Kidney (tissue), 13 donors: ENCODE measurements at regions not wholly inside any gene's neighbourhood (a gene's known extent, or its start where the extent isn't known, plus 50 kb on each side); places are given as distances from the start of the nearest gene placed in this dataset.

Experiments
- DNase-seq, 5 donors: peaks; one replicate each; pipeline ENCODE4 v3.0.0-alpha.2; 2013 to 2020
- FAIRE-seq: peaks from 2 replicates; lab custom pipeline; 2012; peaks lifted over from hg19 to GRCh38; lab: Jason Lieb, UNC
- H3K27ac ChIP-seq, 2 donors: one replicate each; pipeline ENCODE4 v1.7.0; 2013; ENCODE audit warnings: low read depth in 2 of 2, low read length in 2 of 2, inconsistent platforms in 1 of 2
- H3K27me3 ChIP-seq: one replicate; pipeline ENCODE4 v1.7.1; 2013; ENCODE audit warnings: low read length, inconsistent platforms; ENCODE audit not compliant: control insufficient read depth, insufficient read depth
- H3K36me3 ChIP-seq, 3 donors: one replicate each; pipeline versions ENCODE4 v1.7.0 to v1.7.1; 2013; ENCODE audit warnings: low read length in 3 of 3, control low read depth in 1 of 3, inconsistent platforms in 1 of 3; ENCODE audit not compliant: insufficient read depth in 3 of 3, control insufficient read depth in 2 of 3
- H3K4me1 ChIP-seq, 3 donors: one replicate each; pipeline versions ENCODE4 v1.7.0 to v1.7.1; 2013; ENCODE audit warnings: low read length in 3 of 3, inconsistent platforms in 1 of 3, low read depth in 1 of 3; ENCODE audit not compliant: control insufficient read depth in 2 of 3, insufficient read depth in 2 of 3
- H3K4me3 ChIP-seq, 3 donors: one replicate each; pipeline versions ENCODE4 v1.7.0 to v1.8.1; 2013; ENCODE audit warnings: low read length in 3 of 3, control low read depth in 1 of 3, inconsistent platforms in 1 of 3
- H3K9ac ChIP-seq, 3 donors: one replicate each; pipeline versions ENCODE4 v1.7.0 to v1.7.1; 2013; ENCODE audit warnings: low read length in 3 of 3, control low read depth in 1 of 3, inconsistent platforms in 1 of 3
- H3K9me3 ChIP-seq, 3 donors: one replicate each; pipeline versions ENCODE4 v1.7.0 to v1.7.1; 2013; ENCODE audit warnings: low read length in 3 of 3, control low read depth in 1 of 3, inconsistent platforms in 1 of 3; ENCODE audit not compliant: control insufficient read depth in 2 of 3, insufficient read depth in 1 of 3
- intact Hi-C: fragments of 100-400 bp; cut with DNase I; formaldehyde crosslinking; loops from one replicate; pipeline ENCODE4 v1.11.1; 2022
- TF ChIP-seq, protein P1 (sequence below): IDR thresholded peaks from 3 replicates; pipeline ENCODE4 v1.5.1; 2012; ENCODE audit warnings: mild to moderate bottlenecking, moderate library complexity, borderline replicate concordance; ENCODE audit not compliant: insufficient read depth; ENCODE audit errors: extremely low read depth
- donor health status: control.
- donor health status: control.
- donor health status: control.
- donor health status: control.
- donor health status: control.
- donor health status: DM: yes; HTN: yes; CAD: no.
- donor health status: Normal renal cell carcinoma (clear cell type).

GRCh38 chr11:45369313-45369712 lies 83.2 kb upstream of the SYT13 start:
- intact Hi-C loops = no loop called here
- FAIRE-seq = no peak

DNA sequence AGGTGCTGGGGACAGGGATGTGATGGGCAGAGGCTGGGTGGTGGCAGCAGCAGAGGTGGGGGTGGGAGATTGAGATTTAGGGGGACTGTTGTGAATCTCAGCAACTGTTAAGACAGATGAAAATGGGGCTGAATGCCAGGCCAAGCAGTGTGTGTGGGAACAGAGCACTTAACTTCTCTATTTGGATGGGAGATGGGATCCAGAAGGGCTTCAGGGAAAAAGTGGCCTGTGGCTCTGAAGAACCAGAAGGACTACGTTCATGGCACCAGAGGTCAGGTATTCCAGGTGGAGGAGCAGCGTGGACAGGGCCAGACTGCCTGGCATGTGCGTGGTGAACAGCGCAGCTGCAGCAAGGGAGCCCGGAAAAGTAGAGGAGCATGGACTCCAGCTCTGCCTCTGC lies 82.6 kb upstream of the SYT13 start:
- TF ChIP-seq, protein P1, sequence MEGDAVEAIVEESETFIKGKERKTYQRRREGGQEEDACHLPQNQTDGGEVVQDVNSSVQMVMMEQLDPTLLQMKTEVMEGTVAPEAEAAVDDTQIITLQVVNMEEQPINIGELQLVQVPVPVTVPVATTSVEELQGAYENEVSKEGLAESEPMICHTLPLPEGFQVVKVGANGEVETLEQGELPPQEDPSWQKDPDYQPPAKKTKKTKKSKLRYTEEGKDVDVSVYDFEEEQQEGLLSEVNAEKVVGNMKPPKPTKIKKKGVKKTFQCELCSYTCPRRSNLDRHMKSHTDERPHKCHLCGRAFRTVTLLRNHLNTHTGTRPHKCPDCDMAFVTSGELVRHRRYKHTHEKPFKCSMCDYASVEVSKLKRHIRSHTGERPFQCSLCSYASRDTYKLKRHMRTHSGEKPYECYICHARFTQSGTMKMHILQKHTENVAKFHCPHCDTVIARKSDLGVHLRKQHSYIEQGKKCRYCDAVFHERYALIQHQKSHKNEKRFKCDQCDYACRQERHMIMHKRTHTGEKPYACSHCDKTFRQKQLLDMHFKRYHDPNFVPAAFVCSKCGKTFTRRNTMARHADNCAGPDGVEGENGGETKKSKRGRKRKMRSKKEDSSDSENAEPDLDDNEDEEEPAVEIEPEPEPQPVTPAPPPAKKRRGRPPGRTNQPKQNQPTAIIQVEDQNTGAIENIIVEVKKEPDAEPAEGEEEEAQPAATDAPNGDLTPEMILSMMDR = no peak
- H3K9me3 ChIP-seq = no peaks in the 10 kb centered on the region
- DNase-seq (no peak), FAIRE-seq (no peak)
- no peak overlapping the region for H3K9ac ChIP-seq
- peaks cover 0 to 3% (median 0%) of the 10 kb centered on the region in 3 donors for H3K4me1 ChIP-seq
- no peaks in the 10 kb centered on the region for H3K36me3 ChIP-seq
- intact Hi-C loops = no loop called here
- H3K27ac ChIP-seq = no peak overlapping the region
- H3K4me3 ChIP-seq = no peak overlapping the region
- peaks cover 2% of the 10 kb centered on the region for H3K27me3 ChIP-seq

More at GRCh38 chr11:45369313-45369712, 83.2 kb upstream of the SYT13 start:
- Histone ChIP-seq H3K4me3 (no peak overlapping the region), H3K9ac (no peak overlapping the region), H3K9me3 (no peaks in the 10 kb centered on the region), H3K4me1 (peaks cover 0 to 3% (median 0%) of the 10 kb centered on the region in 3 donors), H3K27ac (no peak overlapping the region), H3K27me3 (peaks cover 2% of the 10 kb centered on the region), H3K36me3 (no peaks in the 10 kb centered on the region)
- DNase-seq = no peak
- TF ChIP-seq, protein P1 = no peak

DNA sequence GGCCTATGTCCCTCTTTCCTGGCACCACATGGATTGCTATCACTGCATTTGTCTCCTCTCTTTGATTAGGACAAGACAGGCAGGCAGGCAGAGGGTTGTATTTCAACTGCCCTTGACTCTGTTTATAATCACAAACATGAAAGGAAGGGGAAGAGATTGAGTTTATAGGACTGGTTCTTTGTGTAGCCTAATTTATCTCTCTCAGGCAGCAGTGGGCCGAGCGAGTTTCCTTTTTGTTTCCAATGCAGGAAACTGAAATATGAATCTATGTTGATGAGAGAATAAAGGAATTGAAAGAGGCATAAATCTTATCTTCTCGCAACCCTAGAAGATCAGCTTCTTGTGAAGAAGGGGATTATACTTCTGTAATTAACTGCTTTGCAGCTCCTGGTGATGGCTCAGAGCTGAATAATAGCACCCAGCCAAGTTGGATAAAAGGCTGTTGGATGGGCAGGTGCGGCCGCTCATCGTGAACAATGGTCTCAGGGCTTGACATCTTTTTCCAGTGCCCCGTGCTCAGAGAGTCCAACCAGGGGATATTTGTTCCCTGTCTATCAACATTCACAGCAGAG lies 80.6 kb upstream of the SYT13 start:
- FAIRE-seq (no peak), DNase-seq (no peak)
- H3K36me3 ChIP-seq = no peaks in the 10 kb centered on the region
- intact Hi-C loops = no loop called here
- TF ChIP-seq, protein P1 = no peak
- H3K9ac ChIP-seq = no peak overlapping the region
- peaks cover 0 to 3% (median 0%) of the 10 kb centered on the region in 3 donors for H3K4me1 ChIP-seq
- no peaks in the 10 kb centered on the region for H3K27me3 ChIP-seq
- no peak overlapping the region for H3K4me3 ChIP-seq
- no peak overlapping the region for H3K27ac ChIP-seq
- no peaks in the 10 kb centered on the region for H3K9me3 ChIP-seq
